Activated naive CD8-positive, alpha-beta T cell treated with anti-CD3 and anti-CD28 coated beads, Interleukin-2, amount 10 ng/mL, durations not matched to agents 7 days and 5 days (primary cell): ENCODE measurements at regions not wholly inside any gene's neighbourhood (a gene's known extent, or its start where the extent isn't known, plus 50 kb on each side); places are given as distances from the start of the nearest gene placed in this dataset.

ENCODE experiments used
- ATAC-seq: fragments of 150-1000 bp; cut with Tn5 transposase; one replicate; pipeline ENCODE4 v1.10.0; 2021; ENCODE audit warnings: low read depth, moderate library complexity
- POLR2A ChIA-PET: fragments of 350-600 bp; sonication (Branson Sonifier 250); formaldehyde crosslinking; loops from one replicate; lab custom pipeline; 2021; ENCODE audit warnings: antibody characterized with exemption; lab: Charles Lee
- DNase-seq: peaks from one replicate; pipeline ENCODE4 v3.0.0; 2021
- H3K27ac Mint-ChIP-seq: one replicate; pipeline ENCODE4 v1.8.0; 2022; ENCODE audit warnings: mild to moderate bottlenecking, mixed read lengths
- H3K27me3 Mint-ChIP-seq: one replicate; pipeline ENCODE4 v1.8.0; 2022; ENCODE audit warnings: mild to moderate bottlenecking, moderate library complexity, mixed read lengths
- H3K36me3 Mint-ChIP-seq: one replicate; pipeline ENCODE4 v1.8.0; 2021; ENCODE audit warnings: mild to moderate bottlenecking, mixed read lengths
- H3K4me1 Mint-ChIP-seq: one replicate; pipeline ENCODE4 v1.8.0; 2021; ENCODE audit warnings: mixed read lengths
- H3K4me3 Mint-ChIP-seq: one replicate; pipeline ENCODE4 v1.8.0; 2022; ENCODE audit warnings: mild to moderate bottlenecking, moderate library complexity, mixed read lengths
- H3K9me3 Mint-ChIP-seq: one replicate; pipeline ENCODE4 v1.8.0; 2021; ENCODE audit warnings: mixed read lengths

- H3K27ac Mint-ChIP-seq, result no peak overlapping the region
- H3K27me3 Mint-ChIP-seq, result peaks cover 2% of the 10 kb centered on the region
- H3K36me3 Mint-ChIP-seq, result no peaks in the 10 kb centered on the region
- no peak for DNase-seq
- H3K4me1 Mint-ChIP-seq, result no peaks in the 10 kb centered on the region
- POLR2A ChIA-PET, result no interaction called here
- ATAC-seq, result no peak
- H3K4me3 Mint-ChIP-seq, result no peak overlapping the region
- no peaks in the 10 kb centered on the region for H3K9me3 Mint-ChIP-seq
These were observed 603.9 kb upstream of the FANCL start for GRCh38 chr2:58845011-58845410.

GRCh38 chr2:58842501-58843155, 601.5 kb upstream of the FANCL start:
- H3K4me3 Mint-ChIP-seq, result no peak overlapping the region
- no peaks in the 10 kb centered on the region for H3K4me1 Mint-ChIP-seq
- DNase-seq (no peak), ATAC-seq (no peak)
- no peaks in the 10 kb centered on the region for H3K36me3 Mint-ChIP-seq
- H3K27me3 Mint-ChIP-seq, result peaks cover 2% of the 10 kb centered on the region
- POLR2A ChIA-PET, result no interaction called here
- no peaks in the 10 kb centered on the region for H3K9me3 Mint-ChIP-seq
- H3K27ac Mint-ChIP-seq, result no peak overlapping the region

DNA sequence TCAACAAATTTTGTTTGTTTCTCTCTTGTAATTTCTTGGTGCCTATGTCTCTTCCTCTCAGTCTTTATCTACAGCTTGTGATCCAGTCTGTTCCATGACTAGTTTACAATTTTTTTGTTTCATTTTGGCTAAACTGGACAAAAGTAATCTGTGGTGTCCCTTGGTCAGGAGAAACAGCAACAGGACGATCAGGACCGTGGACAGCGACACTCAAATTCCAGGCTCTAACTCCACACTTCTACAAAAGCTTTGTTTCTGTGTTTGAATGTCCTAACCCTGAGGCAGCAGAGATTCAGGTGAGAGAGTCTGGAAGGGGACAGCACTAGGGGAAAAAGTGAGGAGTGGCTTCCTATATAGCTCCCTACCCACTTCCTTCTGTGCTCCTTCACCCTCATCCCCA, 593.3 kb upstream of the FANCL start:
- no peak for ATAC-seq
- no peaks in the 10 kb centered on the region for H3K27me3 Mint-ChIP-seq
- POLR2A ChIA-PET, result no interaction called here

DNA sequence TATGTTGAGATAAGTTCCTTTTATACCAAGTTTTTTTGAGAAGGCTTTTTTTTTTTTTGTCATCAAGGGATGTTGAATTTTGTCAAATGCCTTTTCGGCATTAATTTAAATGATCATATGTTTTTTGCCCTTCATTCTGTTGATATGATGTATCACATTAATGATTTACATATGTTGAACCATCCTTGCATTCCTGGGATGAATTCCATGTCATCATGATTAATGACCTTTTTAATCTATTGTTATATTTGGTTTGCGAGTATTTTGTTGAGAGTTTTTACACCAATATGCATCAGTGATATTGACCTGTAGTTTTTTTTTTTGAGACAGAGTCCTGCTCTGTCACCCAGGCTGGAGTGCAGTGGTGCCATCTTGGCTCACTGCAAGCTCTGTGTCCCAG, 585.7 kb upstream of the FANCL start:
- DNase-seq, result no peak
- POLR2A ChIA-PET, result no interaction called here
- no peak for ATAC-seq
- no peaks in the 10 kb centered on the region for H3K27me3 Mint-ChIP-seq
- no peak overlapping the region for H3K4me3 Mint-ChIP-seq
- H3K4me1 Mint-ChIP-seq, result no peaks in the 10 kb centered on the region
- no peaks in the 10 kb centered on the region for H3K36me3 Mint-ChIP-seq
- H3K27ac Mint-ChIP-seq, result no peak overlapping the region
- peaks cover 11% of the 10 kb centered on the region for H3K9me3 Mint-ChIP-seq

More for the DNA sequence above, 593.3 kb upstream of the FANCL start:
- Mint-ChIP-seq H3K36me3 (no peaks in the 10 kb centered on the region), H3K9me3 (peaks cover 4% of the 10 kb centered on the region), H3K27ac (no peak overlapping the region), H3K4me3 (no peak overlapping the region), H3K4me1 (no peaks in the 10 kb centered on the region)
- DNase-seq, result no peak

- POLR2A ChIA-PET, result no interaction called here
- no peaks in the 10 kb centered on the region for H3K9me3 Mint-ChIP-seq
- H3K27me3 Mint-ChIP-seq, result no peaks in the 10 kb centered on the region
- H3K4me1 Mint-ChIP-seq, result no peaks in the 10 kb centered on the region
- H3K4me3 Mint-ChIP-seq, result no peak overlapping the region
- no peak for ATAC-seq
- no peak for DNase-seq
- no peaks in the 10 kb centered on the region for H3K36me3 Mint-ChIP-seq
- no peak overlapping the region for H3K27ac Mint-ChIP-seq
These were observed 571.7 kb upstream of the FANCL start for GRCh38 chr2:58812771-58813344.

DNA sequence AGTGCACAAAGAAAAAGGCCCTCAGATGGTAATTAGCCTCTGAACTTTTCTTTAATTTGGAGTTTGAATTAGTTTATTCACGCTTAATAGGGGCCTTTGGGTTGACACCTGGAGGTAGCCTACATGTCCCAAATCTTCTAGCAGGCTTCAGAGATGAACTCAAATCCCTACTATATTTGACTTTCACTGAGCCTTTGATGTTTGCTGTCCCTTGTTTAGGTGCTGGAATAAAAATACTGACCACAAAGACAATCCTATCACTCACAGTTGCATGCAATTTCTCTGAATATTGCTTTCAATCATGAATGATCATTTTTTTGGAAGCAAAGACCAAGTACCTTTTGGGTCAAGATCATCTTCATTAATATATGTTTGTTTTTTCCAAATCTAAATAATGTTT, 564.0 kb upstream of the FANCL start:
- Mint-ChIP-seq H3K4me3 (no peak overlapping the region), H3K4me1 (peaks cover 2% of the 10 kb centered on the region), H3K9me3 (no peaks in the 10 kb centered on the region), H3K27ac (no peak overlapping the region), H3K36me3 (no peaks in the 10 kb centered on the region), H3K27me3 (no peaks in the 10 kb centered on the region)
- DNase-seq, result no peak
- POLR2A ChIA-PET, result no interaction called here
- ATAC-seq, result no peak

DNA sequence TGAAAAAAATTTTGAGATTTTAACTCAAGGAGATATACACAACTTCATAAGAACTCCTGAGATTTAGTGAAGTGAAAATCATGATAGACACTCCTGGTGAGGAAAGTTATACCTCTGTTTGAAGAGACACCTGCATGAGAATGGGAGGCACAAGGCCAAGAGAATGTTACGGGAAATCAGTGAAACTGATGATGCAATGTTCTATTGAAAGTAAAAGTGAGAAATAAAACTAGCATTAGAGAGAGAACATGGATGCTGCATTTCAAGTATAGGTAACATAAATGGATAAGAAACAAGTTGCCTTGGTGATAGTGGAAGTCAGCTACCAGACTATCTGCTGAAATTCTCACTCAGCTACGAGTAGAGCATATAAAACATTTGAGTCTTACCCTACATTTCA, 562.1 kb upstream of the FANCL start:
- H3K27ac Mint-ChIP-seq, result no peak overlapping the region
- ATAC-seq (no peak), DNase-seq (no peak)
- POLR2A ChIA-PET, result no interaction called here
- peaks cover 2% of the 10 kb centered on the region for H3K4me1 Mint-ChIP-seq
- H3K9me3 Mint-ChIP-seq, result no peaks in the 10 kb centered on the region
- H3K27me3 Mint-ChIP-seq, result no peaks in the 10 kb centered on the region
- H3K36me3 Mint-ChIP-seq, result no peaks in the 10 kb centered on the region
- H3K4me3 Mint-ChIP-seq, result no peak overlapping the region

- H3K27ac Mint-ChIP-seq, result no peak overlapping the region
- ATAC-seq (no peak), DNase-seq (no peak)
- no peaks in the 10 kb centered on the region for H3K9me3 Mint-ChIP-seq
- no peaks in the 10 kb centered on the region for H3K36me3 Mint-ChIP-seq
- no peak overlapping the region for H3K4me3 Mint-ChIP-seq
- POLR2A ChIA-PET, result no interaction called here
- peaks cover 2% of the 10 kb centered on the region for H3K4me1 Mint-ChIP-seq
- no peaks in the 10 kb centered on the region for H3K27me3 Mint-ChIP-seq
These were observed 559.8 kb upstream of the FANCL start for GRCh38 chr2:58800881-58801280.

DNA sequence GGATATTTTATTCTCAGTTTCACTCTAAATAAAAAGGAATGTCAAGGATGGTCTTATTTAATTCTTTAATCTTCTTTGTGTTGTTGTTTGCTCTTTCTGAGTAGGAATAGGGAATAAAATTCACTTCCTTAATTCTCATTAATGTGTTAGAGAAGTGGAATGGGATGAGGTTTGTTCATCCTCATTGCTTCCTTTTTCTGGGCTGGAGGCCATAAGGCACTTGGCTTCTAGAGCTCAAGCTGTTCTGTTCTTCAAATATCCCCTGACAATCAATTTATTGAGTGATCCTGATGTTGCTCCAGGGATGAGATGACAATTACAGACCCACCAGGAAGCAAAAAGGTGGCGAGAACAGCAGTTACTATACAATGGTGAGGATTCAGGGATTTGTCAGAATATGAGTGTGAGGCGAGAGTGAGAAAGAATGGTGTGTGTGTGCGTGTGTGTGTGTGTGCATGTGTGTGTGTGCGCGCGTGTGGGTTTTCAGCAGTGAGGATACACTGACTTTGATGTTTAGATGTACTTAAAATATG, 557.6 kb upstream of the FANCL start:
- Mint-ChIP-seq H3K4me1 (peaks cover 2% of the 10 kb centered on the region), H3K27ac (no peak overlapping the region), H3K27me3 (no peaks in the 10 kb centered on the region), H3K4me3 (no peak overlapping the region), H3K9me3 (no peaks in the 10 kb centered on the region), H3K36me3 (no peaks in the 10 kb centered on the region)
- ATAC-seq (no peak), DNase-seq (no peak)
- POLR2A ChIA-PET, result no interaction called here

DNA sequence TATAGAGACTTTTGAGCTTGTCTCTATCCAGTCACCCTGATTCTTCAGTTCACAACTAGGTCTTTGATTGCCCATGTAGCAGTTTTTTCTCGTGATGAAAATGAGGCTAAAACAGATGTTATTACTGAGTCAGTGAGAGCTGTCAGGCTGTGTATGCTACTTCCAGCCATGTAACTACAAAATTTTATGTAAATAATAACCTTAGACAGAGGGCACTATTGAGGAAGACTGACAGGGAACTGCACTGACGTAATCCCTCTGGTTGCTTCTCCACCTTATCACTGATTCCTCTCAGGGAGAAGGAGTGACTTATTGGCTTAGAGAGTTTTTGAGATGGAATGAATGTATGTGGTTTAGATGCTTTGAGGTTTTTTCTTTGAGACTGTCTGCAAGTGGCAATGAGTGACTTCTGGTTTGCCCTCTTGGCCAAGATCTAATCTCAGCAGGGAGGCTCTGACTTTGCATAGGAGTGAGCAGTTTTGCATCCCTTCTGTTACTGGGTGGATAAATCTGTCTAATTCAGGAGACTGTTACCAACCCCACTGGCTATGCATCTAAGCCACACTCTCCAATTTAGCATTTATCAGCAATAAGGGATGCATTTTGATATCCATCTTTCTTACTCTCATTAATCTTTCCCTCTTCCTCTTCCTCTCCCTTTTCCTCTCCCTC, 555.2 kb upstream of the FANCL start:
- no peaks in the 10 kb centered on the region for H3K36me3 Mint-ChIP-seq
- DNase-seq (no peak), ATAC-seq (no peak)
- H3K4me3 Mint-ChIP-seq, result no peak overlapping the region
- POLR2A ChIA-PET, result no interaction called here
- no peaks in the 10 kb centered on the region for H3K27me3 Mint-ChIP-seq
- H3K9me3 Mint-ChIP-seq, result no peaks in the 10 kb centered on the region
- H3K27ac Mint-ChIP-seq, result no peak overlapping the region
- H3K4me1 Mint-ChIP-seq, result no peaks in the 10 kb centered on the region

DNA sequence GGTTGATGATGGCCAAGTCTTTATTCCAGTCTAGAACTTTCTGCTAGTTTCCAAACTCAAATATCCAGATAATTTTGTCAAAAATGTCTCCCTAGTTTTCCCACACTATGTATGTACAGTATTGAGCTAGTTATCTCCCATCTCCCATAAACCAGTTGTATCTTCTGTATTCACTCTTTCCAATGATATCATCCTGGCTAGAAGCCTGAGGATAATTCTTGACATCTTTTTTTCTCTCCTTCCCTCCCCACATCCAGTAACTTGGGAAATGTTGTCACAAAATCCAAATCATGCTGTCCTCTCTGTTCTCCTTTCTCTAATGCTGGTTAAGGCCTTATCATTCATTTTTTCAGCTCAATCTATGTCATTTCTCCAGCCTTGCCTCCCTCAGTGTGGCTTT, 553.8 kb upstream of the FANCL start:
- H3K4me3 Mint-ChIP-seq, result no peak overlapping the region
- POLR2A ChIA-PET, result no interaction called here
- H3K27ac Mint-ChIP-seq, result no peak overlapping the region
- DNase-seq (no peak), ATAC-seq (no peak)
- no peaks in the 10 kb centered on the region for H3K4me1 Mint-ChIP-seq
- H3K36me3 Mint-ChIP-seq, result no peaks in the 10 kb centered on the region
- H3K9me3 Mint-ChIP-seq, result no peaks in the 10 kb centered on the region
- H3K27me3 Mint-ChIP-seq, result no peaks in the 10 kb centered on the region

DNA sequence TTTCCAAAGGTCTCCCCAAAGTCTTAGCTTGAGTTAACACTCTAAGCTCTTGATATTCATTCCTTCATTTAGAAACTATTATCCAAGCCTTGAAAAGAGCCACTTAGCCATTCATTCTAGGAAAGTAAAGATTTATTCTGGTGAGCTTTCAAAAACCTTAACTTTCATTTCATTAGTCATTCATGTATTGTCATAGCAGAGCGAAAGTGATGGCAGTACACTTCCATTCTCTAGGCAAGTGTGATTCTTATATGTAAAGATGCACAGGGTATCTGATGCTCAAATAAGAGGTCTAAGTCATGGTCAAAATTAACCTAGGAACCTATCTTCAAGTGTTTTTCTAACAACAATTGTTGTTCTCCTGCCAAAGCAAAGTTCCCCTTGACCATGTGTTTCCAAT, 553.0 kb upstream of the FANCL start:
- DNase-seq, result no peak
- POLR2A ChIA-PET, result no interaction called here
- Mint-ChIP-seq H3K4me1 (no peaks in the 10 kb centered on the region), H3K9me3 (no peaks in the 10 kb centered on the region), H3K4me3 (no peak overlapping the region), H3K27ac (no peak overlapping the region), H3K27me3 (no peaks in the 10 kb centered on the region), H3K36me3 (no peaks in the 10 kb centered on the region)
- ATAC-seq, result no peak

DNA sequence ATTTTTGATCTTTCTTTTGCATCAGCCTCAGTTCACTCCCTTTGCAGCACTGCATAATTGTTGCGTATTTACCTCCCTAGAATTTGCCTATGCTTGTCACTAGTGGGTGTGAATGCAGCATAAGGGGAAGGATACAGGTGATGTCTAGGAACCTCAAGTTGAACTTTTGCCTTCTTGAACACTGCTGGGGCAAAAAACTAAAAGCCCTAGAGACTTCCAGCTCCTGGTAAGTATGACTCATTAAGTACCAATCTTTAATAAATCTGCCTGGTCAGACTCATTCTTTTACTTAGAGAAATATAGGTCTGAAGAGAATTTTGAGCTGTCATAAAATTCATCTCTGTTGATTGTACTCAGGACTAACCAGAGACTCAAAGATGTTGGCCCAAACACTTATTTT, 547.3 kb upstream of the FANCL start:
- no peak overlapping the region for H3K27ac Mint-ChIP-seq

DNA sequence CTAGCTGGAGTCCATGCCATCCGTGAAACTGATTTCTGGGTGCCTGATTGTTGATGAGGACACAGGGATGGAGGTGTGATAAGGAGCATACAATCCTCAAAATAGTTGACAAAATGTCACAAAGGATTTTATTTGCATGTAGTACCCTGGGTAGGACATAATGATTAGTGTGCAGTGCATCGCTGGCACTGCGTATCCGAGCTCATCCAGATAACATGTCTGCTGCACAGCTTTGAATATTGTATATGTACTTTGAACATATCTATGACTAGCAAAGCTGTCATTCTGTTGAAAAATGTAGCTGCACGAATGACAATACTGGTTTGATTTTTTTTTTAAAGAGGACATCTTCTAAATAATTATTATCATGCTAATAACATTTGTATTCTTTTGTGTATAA, 529.7 kb upstream of the FANCL start:
- Mint-ChIP-seq H3K4me1 (no peaks in the 10 kb centered on the region), H3K27ac (no peak overlapping the region), H3K4me3 (no peak overlapping the region), H3K27me3 (peaks cover 13% of the 10 kb centered on the region), H3K36me3 (no peaks in the 10 kb centered on the region), H3K9me3 (no peaks in the 10 kb centered on the region)
- ATAC-seq (no peak), DNase-seq (no peak)
- POLR2A ChIA-PET, result no interaction called here

More for the DNA sequence above, 547.3 kb upstream of the FANCL start:
- no peaks in the 10 kb centered on the region for H3K27me3 Mint-ChIP-seq
- no peaks in the 10 kb centered on the region for H3K9me3 Mint-ChIP-seq
- DNase-seq (no peak), ATAC-seq (no peak)
- POLR2A ChIA-PET, result no interaction called here
- no peaks in the 10 kb centered on the region for H3K36me3 Mint-ChIP-seq
- H3K4me1 Mint-ChIP-seq, result no peaks in the 10 kb centered on the region
- H3K4me3 Mint-ChIP-seq, result no peak overlapping the region
